ENCODE measurements at regions not wholly inside any gene's neighbourhood (a gene's known extent, or its start where the extent isn't known, plus 50 kb on each side); places are given as distances from the start of the nearest gene placed in this dataset.
"Not testable (repeated sequence)": the region's sequence is repeated elsewhere in the genome, so short reads cannot be mapped to it uniquely, and the experiment has no call there.

DNA sequence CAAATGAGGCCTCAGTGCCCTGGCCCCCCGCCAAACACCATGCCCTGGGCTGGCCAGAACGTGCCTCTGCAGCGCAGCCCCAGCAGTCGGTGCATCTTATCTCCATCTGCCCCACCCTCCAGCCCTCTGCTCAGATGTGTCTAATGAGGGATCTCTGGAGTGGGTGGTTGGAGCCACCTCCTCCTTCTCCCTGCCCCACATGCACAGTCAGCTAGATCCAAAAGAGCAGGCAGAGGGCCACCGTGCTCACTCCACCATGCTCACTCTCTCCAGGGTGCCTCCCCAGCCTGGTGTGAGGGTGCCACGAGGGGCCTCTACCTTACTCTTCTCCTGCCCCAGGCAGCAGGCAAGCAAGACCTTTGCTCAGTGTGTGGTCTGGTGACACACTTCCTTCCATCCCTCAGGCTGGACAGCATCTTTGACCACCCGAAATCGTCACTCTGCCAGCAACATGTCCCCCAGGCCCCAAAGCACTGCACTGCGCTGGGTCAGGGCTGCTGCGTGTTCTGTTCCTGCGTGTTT is 266.1 kb upstream of the HDAC4 start:
- no peak for DNase-seq

GRCh38 chr2:239666053-239666854 is 265.4 kb upstream of the HDAC4 start:
- DNase-seq = no peak

- DNase-seq = no peak
Observed at GRCh38 chr2:239664216-239664810, 263.5 kb upstream of the HDAC4 start.

DNA sequence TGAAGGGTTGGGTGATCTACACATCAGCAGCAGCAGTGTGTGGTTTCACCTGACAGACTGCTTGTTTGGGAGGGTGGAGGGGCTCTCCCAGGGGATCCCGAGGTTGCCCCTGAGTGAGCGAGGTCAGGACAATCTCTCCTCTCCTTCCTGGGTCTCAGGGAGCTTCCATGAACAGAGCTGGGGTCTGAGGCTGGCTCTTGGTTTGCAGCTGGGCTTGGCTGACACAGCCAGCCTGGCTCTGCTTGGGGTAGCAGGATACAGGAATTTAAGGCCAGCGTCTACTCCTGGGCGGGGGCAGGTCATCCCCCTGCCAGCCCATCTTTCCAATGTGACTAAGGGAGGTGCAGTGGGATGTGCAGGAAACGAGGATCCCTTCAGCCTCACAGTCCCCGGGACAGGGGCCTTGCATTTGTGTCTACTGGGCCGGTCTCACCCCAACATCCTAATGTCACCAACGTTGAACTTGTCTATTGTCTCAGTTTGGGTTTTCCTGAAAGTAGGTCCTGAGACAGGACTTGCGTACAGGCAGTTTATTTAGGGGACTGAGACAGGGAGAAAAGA is 262.6 kb upstream of the HDAC4 start:
- no peak for DNase-seq

DNA sequence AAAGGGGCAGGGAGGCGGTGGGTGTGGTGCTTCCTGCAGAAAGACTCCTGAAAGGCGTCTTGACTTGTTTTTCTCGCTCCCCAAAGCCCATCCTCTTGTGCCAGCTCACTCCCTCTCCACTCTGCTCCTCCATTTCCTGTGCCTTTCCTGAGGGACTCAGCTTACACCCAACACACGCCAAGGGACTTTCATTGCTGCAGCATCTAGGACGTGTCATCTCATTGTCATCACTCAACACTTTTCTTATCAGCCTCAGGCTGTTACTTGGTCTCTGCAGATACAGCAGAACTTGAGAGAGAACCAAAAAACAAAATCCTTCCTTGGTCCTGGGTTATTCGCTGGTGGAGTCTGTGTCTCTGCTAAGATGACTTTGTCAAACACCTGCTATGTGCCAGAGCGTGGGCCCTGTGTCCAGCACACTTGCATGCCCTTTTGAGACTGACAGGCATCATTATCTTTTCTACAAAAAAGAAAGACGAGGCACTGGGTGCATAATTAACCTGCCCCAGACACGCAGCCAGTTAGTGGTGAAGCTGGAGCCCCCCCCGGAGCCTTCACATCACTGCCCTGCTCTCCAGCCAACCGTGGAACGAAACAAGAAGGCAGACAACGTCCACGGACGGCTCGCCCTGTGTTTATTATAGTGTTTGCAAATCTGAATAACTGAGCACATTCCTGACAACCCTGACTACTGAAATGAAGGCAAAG is 261.7 kb upstream of the HDAC4 start:
- DNase-seq = no peak

DNA sequence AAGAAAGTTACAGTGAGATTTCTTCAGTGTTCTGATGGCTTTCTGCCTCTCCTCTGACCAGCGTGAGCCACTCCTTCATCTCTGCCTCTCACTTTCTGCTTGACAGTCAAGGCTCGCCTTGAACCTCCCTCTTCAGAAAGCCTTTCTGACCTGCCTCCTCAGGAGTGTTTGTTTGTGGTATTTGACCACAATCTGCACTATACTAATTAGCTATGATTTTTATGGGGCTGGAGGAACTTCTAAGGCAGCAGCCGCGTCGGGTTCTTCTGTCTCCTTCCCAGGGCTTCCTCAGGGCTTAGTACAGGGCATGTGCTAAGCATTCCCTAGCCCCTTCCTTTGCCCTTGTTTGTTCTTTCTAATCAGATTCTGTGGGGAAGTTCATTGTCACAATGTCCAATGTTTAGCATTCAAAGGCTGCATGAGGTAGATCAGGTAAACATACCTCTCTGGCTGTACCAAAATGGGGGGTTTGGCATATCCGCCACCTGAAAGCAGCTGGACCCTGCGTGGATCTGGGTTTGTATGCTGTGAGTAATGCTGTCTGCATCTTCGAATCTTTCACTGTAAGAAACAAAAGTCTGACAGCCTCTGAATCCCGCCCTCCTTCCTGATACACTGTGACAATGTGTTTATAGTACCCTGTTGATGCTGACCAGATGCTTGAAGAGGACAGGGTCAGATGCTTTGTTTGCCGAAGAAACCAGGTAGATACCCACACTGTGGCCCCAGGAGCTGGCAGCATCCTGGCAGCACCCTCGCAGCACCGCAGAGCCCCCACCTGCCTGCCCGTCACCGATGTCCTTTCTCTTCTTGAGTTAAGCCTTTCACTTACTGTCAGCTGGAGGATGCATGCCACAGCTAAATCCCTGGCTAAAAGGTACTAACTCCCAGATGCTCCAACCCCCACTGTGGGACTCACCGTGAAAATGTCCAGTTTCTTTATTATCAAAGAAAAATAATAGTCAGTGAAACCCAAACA is 260.8 kb upstream of the HDAC4 start:
- DNase-seq = no peak

DNA sequence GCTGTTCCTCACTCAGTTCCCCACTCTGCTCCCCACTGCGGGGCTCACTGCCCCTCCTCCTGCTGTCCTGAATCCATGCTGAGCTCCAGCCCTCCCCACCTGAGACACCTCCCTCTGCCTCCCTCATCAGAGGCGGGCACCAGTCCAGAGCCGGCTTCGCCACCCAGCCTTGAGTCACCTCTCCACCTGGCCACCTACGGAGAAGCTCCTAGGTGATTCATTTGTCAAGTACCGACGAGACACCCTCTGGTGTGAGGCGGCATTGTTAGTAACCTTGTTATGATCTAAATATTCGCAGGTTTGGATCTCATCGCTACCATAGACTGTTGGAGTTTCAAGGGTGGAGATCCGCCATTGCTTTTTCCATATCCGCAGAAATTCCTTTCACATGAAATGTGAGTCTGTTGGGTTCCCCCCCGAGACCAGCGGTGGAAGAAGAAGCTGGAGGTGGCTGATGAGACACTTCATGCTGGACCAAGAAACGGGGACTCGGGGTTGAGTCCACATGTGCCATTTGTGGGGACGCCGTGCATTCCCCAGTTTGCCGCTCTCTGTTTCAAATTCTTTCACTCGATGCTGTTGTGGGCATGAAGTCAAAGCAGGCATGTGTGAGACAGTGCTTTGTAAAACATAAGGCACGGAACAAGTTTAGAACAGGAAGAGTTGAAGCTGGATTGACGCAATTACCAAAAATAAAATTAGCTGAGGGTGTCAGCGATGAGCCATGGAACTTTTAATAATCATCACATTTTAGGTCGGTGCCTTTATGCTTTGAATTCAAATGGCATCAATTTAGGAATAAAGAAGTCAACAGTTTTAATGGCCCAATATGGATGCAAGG is 259.8 kb upstream of the HDAC4 start:
- no peak for DNase-seq

- no peak for DNase-seq
Observed at GRCh38 chr2:239657992-239658391, 257.2 kb upstream of the HDAC4 start.

- DNase-seq = no peak
Observed at GRCh38 chr2:239657236-239657635, 256.4 kb upstream of the HDAC4 start.

- no peak for DNase-seq
Observed at GRCh38 chr2:239654266-239654665, 253.4 kb upstream of the HDAC4 start.

GRCh38 chr2:239651859-239652258 is 251.0 kb upstream of the HDAC4 start:
- DNase-seq = no peak

GRCh38 chr2:239650674-239651073 is 249.9 kb upstream of the HDAC4 start:
- DNase-seq = no peak

- no peak for DNase-seq
Observed at GRCh38 chr2:239649309-239649708, 248.5 kb upstream of the HDAC4 start.

DNA sequence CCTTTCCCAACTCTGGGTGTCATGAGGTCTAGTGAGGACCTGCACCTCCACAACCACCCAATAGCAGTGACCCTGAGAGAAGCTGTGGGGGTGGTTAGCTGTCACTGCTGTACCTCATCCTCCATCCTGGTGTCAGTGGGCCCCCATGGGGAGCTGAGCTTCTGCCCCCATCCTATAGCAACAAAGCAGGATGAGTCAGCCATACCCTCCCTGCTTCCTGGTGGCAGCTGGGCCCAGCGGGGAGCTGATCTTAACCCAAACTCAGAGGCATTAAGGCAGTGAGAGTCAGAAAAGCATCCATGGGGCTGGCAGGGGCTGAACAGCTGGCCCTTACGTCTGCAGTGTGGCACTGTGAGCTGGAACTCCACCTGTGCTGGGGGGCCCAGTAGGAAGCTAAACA is 247.8 kb upstream of the HDAC4 start:
- no peak for DNase-seq

- DNase-seq = no peak
Observed at GRCh38 chr2:239647052-239647819, 246.4 kb upstream of the HDAC4 start.

DNA sequence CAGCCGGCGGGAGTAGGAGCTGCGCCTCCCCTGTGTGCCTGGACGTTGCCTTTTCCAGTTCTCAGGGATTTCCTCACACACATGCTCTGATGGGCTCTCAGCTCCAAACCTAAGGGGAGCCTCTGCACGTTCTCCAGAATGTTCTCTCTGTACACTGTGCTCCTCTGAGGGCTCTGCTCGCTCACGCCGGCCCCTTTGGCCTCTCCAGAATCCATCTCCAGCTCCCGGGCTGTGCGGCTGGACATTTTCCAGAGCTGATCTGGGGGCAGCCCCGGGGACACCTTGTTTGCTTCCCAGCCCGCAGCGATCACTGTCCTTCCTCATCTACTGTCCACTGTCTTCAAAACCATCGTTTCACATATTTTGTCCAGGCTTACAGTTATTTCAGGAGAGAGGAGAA is 245.4 kb upstream of the HDAC4 start:
- no peak for DNase-seq

GRCh38 chr2:239644594-239644993 is 243.8 kb upstream of the HDAC4 start:
- not testable (repeated sequence) for DNase-seq

DNA sequence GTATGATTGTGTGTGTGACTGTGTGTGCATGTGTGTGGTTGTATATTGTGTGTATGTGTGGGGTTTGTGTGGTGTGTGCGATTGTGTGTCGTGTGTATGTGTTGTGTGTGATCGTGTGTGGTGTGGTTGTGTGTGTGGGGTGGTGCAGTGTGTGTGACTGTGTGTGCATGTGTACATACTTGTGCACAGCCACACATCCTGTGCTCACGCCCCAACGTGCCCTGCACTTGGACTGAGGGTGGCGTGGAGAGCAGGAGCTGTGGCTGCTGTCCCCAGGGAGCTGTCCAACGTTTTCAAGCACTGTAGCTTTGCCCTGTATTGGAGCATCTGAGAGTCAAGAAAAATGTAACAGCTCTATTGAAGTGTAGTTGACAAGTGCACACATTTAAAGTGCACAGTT is 243.2 kb upstream of the HDAC4 start:
- no peak for DNase-seq

DNA sequence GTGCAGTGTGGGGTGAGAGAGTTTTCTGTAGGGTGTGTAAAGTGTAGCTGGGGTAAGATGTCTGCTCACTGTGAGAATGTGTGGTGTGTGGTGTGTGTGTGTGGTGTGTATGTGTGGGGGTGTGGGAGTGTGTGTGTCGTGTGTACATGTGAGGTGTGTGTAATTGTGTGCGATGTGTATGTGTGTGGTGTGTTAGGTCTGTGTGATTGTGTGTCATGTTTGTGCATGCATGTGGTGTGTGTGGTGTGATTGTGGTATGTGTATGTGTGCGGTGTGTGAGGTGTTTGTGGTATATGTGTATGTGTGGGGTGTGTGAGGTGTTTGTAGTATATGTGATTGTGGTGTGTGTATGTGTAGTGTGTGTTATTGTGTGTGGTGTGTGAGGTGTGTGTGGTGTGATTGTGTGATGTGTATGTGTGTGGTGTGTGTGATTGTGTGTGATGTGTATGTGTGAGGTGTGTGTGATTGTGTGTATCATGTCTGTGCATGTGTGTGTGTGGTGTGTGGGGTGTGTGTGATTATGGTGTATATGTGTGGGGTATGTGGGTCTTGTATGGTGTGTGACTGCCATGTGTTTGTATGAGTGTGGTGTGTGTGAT is 241.7 kb upstream of the HDAC4 start:
- DNase-seq = no peak

DNA sequence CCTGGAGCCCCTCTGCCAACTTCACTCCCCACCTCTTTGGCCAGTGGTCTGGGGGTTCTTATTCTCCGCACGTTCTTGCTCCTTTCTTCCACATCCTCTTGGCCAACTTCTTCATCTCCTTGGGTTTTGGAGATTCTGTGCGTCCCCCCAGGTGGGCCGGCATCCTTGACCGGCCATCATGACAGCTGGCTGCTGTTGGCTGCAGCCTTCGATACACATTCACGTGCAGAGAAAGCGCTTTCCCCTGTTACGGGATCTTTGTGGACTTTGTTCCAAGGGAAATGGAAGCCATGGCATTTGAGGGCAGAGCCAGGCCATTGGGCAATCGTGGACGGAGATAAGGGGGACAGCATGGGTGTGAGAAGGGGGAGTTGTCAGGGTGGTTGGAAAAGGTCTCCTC is 241.1 kb upstream of the HDAC4 start:
- not testable (repeated sequence) for DNase-seq

All from fibroblast of upper back skin (primary cell).